ENCODE measurements at regions not wholly inside any gene's neighbourhood (a gene's known extent, or its start where the extent isn't known, plus 50 kb on each side); places are given as distances from the start of the nearest gene placed in this dataset.

DNA sequence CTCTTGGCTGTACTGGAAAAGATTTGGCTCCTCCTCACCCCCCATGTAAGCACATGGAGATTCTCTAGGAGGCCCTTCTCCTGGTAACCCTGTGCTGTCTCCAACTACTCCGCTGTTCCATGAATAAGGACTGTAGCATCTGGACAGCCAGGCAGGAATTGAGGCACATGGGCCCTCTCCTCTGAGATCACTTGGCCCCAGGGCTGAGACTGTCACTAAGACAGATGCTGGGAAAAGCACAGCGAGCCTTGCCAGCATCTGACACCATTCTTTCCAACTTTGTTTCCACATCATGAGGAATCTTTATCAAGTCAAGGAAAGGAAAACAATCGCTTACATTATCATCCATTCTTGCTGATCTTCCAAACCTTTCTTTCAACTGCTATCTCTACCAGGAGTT is 222.6 kb upstream of the INTU start:
- no peak for TF ChIP-seq GATA3 (IDR thresholded peaks at IDR 0.05; ENCODE audit: low read depth, low read length)
- no peak for TF ChIP-seq GATA2 (IDR thresholded peaks at IDR 0.05; ENCODE audit: low read depth, low read length)

All from SH-SY5Y (cell line).